SK-N-SH treated with all-trans-retinoic acid at 6 μM for 48 hours (cell line): ENCODE measurements at regions not wholly inside any gene's neighbourhood (a gene's known extent, or its start where the extent isn't known, plus 50 kb on each side); places are given as distances from the start of the nearest gene placed in this dataset.
"Not testable (repeated sequence)": the region's sequence is repeated elsewhere in the genome, so short reads cannot be mapped to it uniquely, and the experiment has no call there.

Experiments
- ARNTL ChIP-seq: fragments of 450-650 bp; formaldehyde crosslinking; IDR thresholded peaks from 2 replicates; pipeline ENCODE4 v1.5.0; 2020; ENCODE audit warnings: low read depth, mild to moderate bottlenecking, moderate library complexity, borderline replicate concordance
- BACH2 ChIP-seq: fragments of 250-450 bp; sonication (Bioruptor Pico); IDR thresholded peaks from 2 replicates; pipeline ENCODE4 v1.9.0; 2021; ENCODE audit warnings: mild to moderate bottlenecking, borderline replicate concordance
- CREB5 ChIP-seq: fragments of 250-450 bp; sonication (Bioruptor Pico); IDR thresholded peaks from 2 replicates; pipeline ENCODE4 v1.5.1; 2020; ENCODE audit warnings: low read depth, mild to moderate bottlenecking, moderate library complexity
- RARB ChIP-seq: fragments of 250-450 bp; sonication (Bioruptor Pico); IDR thresholded peaks from 2 replicates; pipeline ENCODE4 v1.8.0; 2021; ENCODE audit warnings: mild to moderate bottlenecking, moderate library complexity
- SNAI2 ChIP-seq: fragments of 250-450 bp; sonication (Bioruptor Pico); IDR thresholded peaks from 2 replicates; pipeline ENCODE4 v1.5.0; 2020; ENCODE audit warnings: mild to moderate bottlenecking, moderate library complexity
- ZFP3 ChIP-seq: fragments of 250-450 bp; sonication (Bioruptor Pico); IDR thresholded peaks from 2 replicates; pipeline ENCODE4 v1.5.0; 2020; ENCODE audit warnings: mild to moderate bottlenecking, moderate library complexity
- ZFP30 ChIP-seq: fragments of 450-650 bp; formaldehyde crosslinking; IDR thresholded peaks from 2 replicates; pipeline ENCODE4 v1.5.0; 2022; ENCODE audit warnings: mild to moderate bottlenecking, moderate library complexity
- ZNF565 ChIP-seq: fragments of 450-650 bp; formaldehyde crosslinking; conservative IDR thresholded peaks from 2 replicates; pipeline ENCODE4 v1.5.0; 2020; ENCODE audit warnings: low read depth, mild to moderate bottlenecking, moderate library complexity
- TF ChIP-seq, protein P1 (sequence below): fragments of 250-450 bp; sonication (Bioruptor Pico); IDR thresholded peaks from 2 replicates; pipeline ENCODE4 v1.5.1; 2021; ENCODE audit warnings: mild to moderate bottlenecking, moderate library complexity
- TF ChIP-seq, protein P2 (sequence below): fragments of 250-450 bp; sonication (Bioruptor Pico); IDR thresholded peaks from 2 replicates; pipeline ENCODE4 v1.8.0; 2020; ENCODE audit warnings: mild to moderate bottlenecking, moderate library complexity, borderline replicate concordance
- TF ChIP-seq, protein P3 (sequence below): fragments of 250-450 bp; sonication (Bioruptor Pico); IDR thresholded peaks from 2 replicates; pipeline ENCODE4 v1.5.0; 2020; ENCODE audit warnings: mild to moderate bottlenecking, moderate library complexity

GRCh38 chrX:128954697-128955096 lies 568.6 kb downstream of the SMARCA1 start:
- not testable (repeated sequence) for TF ChIP-seq ARNTL (CRISPR knock-in tag); BACH2 (CRISPR knock-in tag); RARB (CRISPR knock-in tag); CREB5 (CRISPR knock-in tag); ZFP3 (CRISPR knock-in tag); ZNF565 (CRISPR knock-in tag); ZFP30; SNAI2 (CRISPR knock-in tag)
- TF ChIP-seq, protein P1, sequence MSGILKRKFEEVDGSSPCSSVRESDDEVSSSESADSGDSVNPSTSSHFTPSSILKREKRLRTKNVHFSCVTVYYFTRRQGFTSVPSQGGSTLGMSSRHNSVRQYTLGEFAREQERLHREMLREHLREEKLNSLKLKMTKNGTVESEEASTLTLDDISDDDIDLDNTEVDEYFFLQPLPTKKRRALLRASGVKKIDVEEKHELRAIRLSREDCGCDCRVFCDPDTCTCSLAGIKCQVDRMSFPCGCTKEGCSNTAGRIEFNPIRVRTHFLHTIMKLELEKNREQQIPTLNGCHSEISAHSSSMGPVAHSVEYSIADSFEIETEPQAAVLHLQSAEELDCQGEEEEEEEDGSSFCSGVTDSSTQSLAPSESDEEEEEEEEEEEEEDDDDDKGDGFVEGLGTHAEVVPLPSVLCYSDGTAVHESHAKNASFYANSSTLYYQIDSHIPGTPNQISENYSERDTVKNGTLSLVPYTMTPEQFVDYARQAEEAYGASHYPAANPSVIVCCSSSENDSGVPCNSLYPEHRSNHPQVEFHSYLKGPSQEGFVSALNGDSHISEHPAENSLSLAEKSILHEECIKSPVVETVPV (CRISPR knock-in tag), result not testable (repeated sequence)
- TF ChIP-seq, protein P2, sequence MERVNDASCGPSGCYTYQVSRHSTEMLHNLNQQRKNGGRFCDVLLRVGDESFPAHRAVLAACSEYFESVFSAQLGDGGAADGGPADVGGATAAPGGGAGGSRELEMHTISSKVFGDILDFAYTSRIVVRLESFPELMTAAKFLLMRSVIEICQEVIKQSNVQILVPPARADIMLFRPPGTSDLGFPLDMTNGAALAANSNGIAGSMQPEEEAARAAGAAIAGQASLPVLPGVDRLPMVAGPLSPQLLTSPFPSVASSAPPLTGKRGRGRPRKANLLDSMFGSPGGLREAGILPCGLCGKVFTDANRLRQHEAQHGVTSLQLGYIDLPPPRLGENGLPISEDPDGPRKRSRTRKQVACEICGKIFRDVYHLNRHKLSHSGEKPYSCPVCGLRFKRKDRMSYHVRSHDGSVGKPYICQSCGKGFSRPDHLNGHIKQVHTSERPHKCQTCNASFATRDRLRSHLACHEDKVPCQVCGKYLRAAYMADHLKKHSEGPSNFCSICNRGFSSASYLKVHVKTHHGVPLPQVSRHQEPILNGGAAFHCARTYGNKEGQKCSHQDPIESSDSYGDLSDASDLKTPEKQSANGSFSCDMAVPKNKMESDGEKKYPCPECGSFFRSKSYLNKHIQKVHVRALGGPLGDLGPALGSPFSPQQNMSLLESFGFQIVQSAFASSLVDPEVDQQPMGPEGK (CRISPR knock-in tag), result not testable (repeated sequence)
- TF ChIP-seq, protein P3, sequence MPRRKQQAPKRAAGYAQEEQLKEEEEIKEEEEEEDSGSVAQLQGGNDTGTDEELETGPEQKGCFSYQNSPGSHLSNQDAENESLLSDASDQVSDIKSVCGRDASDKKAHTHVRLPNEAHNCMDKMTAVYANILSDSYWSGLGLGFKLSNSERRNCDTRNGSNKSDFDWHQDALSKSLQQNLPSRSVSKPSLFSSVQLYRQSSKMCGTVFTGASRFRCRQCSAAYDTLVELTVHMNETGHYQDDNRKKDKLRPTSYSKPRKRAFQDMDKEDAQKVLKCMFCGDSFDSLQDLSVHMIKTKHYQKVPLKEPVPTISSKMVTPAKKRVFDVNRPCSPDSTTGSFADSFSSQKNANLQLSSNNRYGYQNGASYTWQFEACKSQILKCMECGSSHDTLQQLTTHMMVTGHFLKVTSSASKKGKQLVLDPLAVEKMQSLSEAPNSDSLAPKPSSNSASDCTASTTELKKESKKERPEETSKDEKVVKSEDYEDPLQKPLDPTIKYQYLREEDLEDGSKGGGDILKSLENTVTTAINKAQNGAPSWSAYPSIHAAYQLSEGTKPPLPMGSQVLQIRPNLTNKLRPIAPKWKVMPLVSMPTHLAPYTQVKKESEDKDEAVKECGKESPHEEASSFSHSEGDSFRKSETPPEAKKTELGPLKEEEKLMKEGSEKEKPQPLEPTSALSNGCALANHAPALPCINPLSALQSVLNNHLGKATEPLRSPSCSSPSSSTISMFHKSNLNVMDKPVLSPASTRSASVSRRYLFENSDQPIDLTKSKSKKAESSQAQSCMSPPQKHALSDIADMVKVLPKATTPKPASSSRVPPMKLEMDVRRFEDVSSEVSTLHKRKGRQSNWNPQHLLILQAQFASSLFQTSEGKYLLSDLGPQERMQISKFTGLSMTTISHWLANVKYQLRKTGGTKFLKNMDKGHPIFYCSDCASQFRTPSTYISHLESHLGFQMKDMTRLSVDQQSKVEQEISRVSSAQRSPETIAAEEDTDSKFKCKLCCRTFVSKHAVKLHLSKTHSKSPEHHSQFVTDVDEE, result not testable (repeated sequence)
